Calu3 (cell line): ENCODE measurements at regions not wholly inside any gene's neighbourhood (a gene's known extent, or its start where the extent isn't known, plus 50 kb on each side); places are given as distances from the start of the nearest gene placed in this dataset.

Experiments
- BruUV-seq: library from RNA; stranded (reverse); fragments of 400-500 nt; replicated peaks from 2 replicates; lab custom pipeline; 2021; lab: Mats Ljungman, UMichigan
- CTCF ChIA-PET: fragments of 300-600 bp; sonication (Branson Sonifier 250); formaldehyde crosslinking; loops from one replicate; lab custom pipeline; 2022; ENCODE audit warnings: antibody characterized with exemption; lab: Charles Lee
- DNase-seq: peaks from one replicate; pipeline ENCODE4 v3.0.0; 2022
- H3K27ac Mint-ChIP-seq: one replicate; pipeline ENCODE4 v1.8.0; 2022; ENCODE audit warnings: mixed read lengths; ENCODE audit not compliant: unreplicated experiment
- H3K27me3 Mint-ChIP-seq: one replicate; pipeline ENCODE4 v1.8.0; 2022; ENCODE audit warnings: mixed read lengths; ENCODE audit not compliant: unreplicated experiment
- H3K36me3 Mint-ChIP-seq: one replicate; pipeline ENCODE4 v1.8.0; 2022; ENCODE audit warnings: mild to moderate bottlenecking, moderate library complexity, mixed read lengths; ENCODE audit not compliant: insufficient read depth, unreplicated experiment
- H3K4me1 Mint-ChIP-seq: one replicate; pipeline ENCODE4 v1.8.0; 2022; ENCODE audit warnings: mild to moderate bottlenecking, low read depth, mixed read lengths; ENCODE audit not compliant: unreplicated experiment
- H3K4me3 Mint-ChIP-seq: one replicate; pipeline ENCODE4 v1.8.0; 2022; ENCODE audit warnings: mild to moderate bottlenecking, low read depth, moderate library complexity, mixed read lengths; ENCODE audit not compliant: unreplicated experiment
- H3K9me3 Mint-ChIP-seq: one replicate; pipeline ENCODE4 v1.8.0; 2022; ENCODE audit warnings: low read depth, mixed read lengths; ENCODE audit not compliant: unreplicated experiment
- CTCF ChIP-seq: fragments of 200-600 bp; IDR thresholded peaks from one replicate; pipeline ENCODE4 v1.8.0; 2022; ENCODE audit warnings: antibody characterized with exemption; ENCODE audit not compliant: unreplicated experiment
- intact Hi-C: fragments of 100-400 bp; cut with micrococcal nuclease; formaldehyde crosslinking; loops from one replicate; pipeline ENCODE4 v1.10.0; 2022; ENCODE audit not compliant: unreplicated experiment

- no peaks in the 10 kb centered on the region for H3K36me3 Mint-ChIP-seq
Observed at GRCh38 chr4:82063017-82063416, 310.8 kb downstream of the HNRNPD start.

GRCh38 chr4:82057990-82058544, 315.7 kb downstream of the HNRNPD start:
- H3K27me3 Mint-ChIP-seq, result no peaks in the 10 kb centered on the region
- H3K36me3 Mint-ChIP-seq, result no peaks in the 10 kb centered on the region
- H3K4me1 Mint-ChIP-seq, result peaks cover 3% of the 10 kb centered on the region
- H3K27ac Mint-ChIP-seq, result no peak overlapping the region
- no peak overlapping the region for H3K4me3 Mint-ChIP-seq
- TF ChIP-seq CTCF, result no peak
- no peaks in the 10 kb centered on the region for H3K9me3 Mint-ChIP-seq
- no peak for DNase-seq
- CTCF ChIA-PET, result interaction anchor here (0.5 kb wide), 1 partner anchor 33 kb away, joined by 3 read pairs; no protein-coding TSS in a partner anchor
- no TSS peak for BruUV-seq
- intact Hi-C loops, result no loop called here

More at GRCh38 chr4:82063017-82063416, 310.8 kb downstream of the HNRNPD start:
- Mint-ChIP-seq H3K4me1 (peaks cover 8% of the 10 kb centered on the region), H3K27ac (no peak overlapping the region), H3K4me3 (no peak overlapping the region), H3K27me3 (no peaks in the 10 kb centered on the region), H3K9me3 (no peaks in the 10 kb centered on the region)
- CTCF ChIA-PET, result no interaction called here
- intact Hi-C loops, result no loop called here
- no peak for DNase-seq
- no peak for TF ChIP-seq CTCF
- BruUV-seq, result no TSS peak

- CTCF ChIA-PET, result no interaction called here
- Mint-ChIP-seq H3K27me3 (no peaks in the 10 kb centered on the region), H3K27ac (no peak overlapping the region), H3K4me1 (peaks cover 9% of the 10 kb centered on the region), H3K4me3 (no peak overlapping the region), H3K36me3 (no peaks in the 10 kb centered on the region), H3K9me3 (no peaks in the 10 kb centered on the region)
- TF ChIP-seq CTCF, result no peak
- intact Hi-C loops, result no loop called here
- no TSS peak for BruUV-seq
- DNase-seq, result no peak
Observed at GRCh38 chr4:82055156-82055555, 318.6 kb downstream of the HNRNPD start.

- peaks cover 9% of the 10 kb centered on the region for H3K4me1 Mint-ChIP-seq
- no peak for DNase-seq
- BruUV-seq, result no TSS peak
- CTCF ChIA-PET, result no interaction called here
- intact Hi-C loops, result no loop called here
- H3K4me3 Mint-ChIP-seq, result no peak overlapping the region
- TF ChIP-seq CTCF, result no peak
- no peaks in the 10 kb centered on the region for H3K27me3 Mint-ChIP-seq
- no peaks in the 10 kb centered on the region for H3K9me3 Mint-ChIP-seq
- H3K27ac Mint-ChIP-seq, result no peak overlapping the region
- H3K36me3 Mint-ChIP-seq, result no peaks in the 10 kb centered on the region
Observed at GRCh38 chr4:82053396-82053795, 320.4 kb downstream of the HNRNPD start.
